ENCODE measurements at regions not wholly inside any gene's neighbourhood (a gene's known extent, or its start where the extent isn't known, plus 50 kb on each side); places are given as distances from the start of the nearest gene placed in this dataset.

GRCh38 chr5:62011089-62011664, 294.8 kb upstream of the KIF2A start:
- Histone ChIP-seq H4K91ac (replicated peaks; ENCODE audit: insufficient read length, low read length) (no peak overlapping the region), H3K18ac (ENCODE audit: extremely low read depth, low read length) (no peak overlapping the region), H2BK12ac (ENCODE audit: low read depth, low read length) (no peak overlapping the region), H2BK5ac (ENCODE audit: low read depth, low read length) (no peak overlapping the region), H4K20me1 (replicated peaks in 1 of 2; ENCODE audit: control insufficient read depth in 1 of 2, insufficient read depth in 2 of 2, low read length in 2 of 2) (no peaks in the 10 kb centered on the region), H3K27ac (ENCODE audit: low read depth, low read length) (no peak overlapping the region), H3K14ac (ENCODE audit: insufficient read length) (no peak overlapping the region), H4K5ac (ENCODE audit: insufficient read length, low read depth, low read length) (no peak overlapping the region), H4K8ac (ENCODE audit: extremely low read depth, insufficient read depth, low read length) (no peak overlapping the region), H3K23ac (ENCODE audit: insufficient read length) (no peak overlapping the region), H3K79me1 (ENCODE audit: low read depth, low read length) (no peaks in the 10 kb centered on the region), H3K27me3 (replicated peaks in 1 of 4; ENCODE audit: control insufficient read depth in 3 of 4, extremely low read depth in 1 of 4, insufficient read depth in 3 of 4, low read length in 3 of 4) (peaks cover 0 to 2% (median 0%) of the 10 kb centered on the region in 4 experiments; a peak in 2 of 7 replicates), H3K4me2 (ENCODE audit: insufficient read depth in 1 of 2, low read depth in 2 of 2, low read length in 2 of 2) (no peak overlapping the region), H3K79me2 (ENCODE audit: control insufficient read depth in 1 of 2, insufficient read depth in 2 of 2, low read length in 2 of 2) (no peaks in the 10 kb centered on the region), H3K23me2 (ENCODE audit: low read depth, low read length) (no peaks in the 10 kb centered on the region), H3K56ac (replicated peaks; ENCODE audit: insufficient read length, low read depth, low read length) (no peak overlapping the region), H3K4ac (replicated peaks; ENCODE audit: insufficient read length, low read depth, low read length) (no peak overlapping the region), H2BK15ac (ENCODE audit: low read length) (no peak overlapping the region), H3K9me3 (ENCODE audit: insufficient read depth in 2 of 2, low read depth in 1 of 2, low read length in 1 of 2) (no peaks in the 10 kb centered on the region), H3K4me1 (replicated peaks in 1 of 4; ENCODE audit: control insufficient read depth in 3 of 4, insufficient read depth in 4 of 4, low read length in 3 of 4) (peaks cover 0 to 2% (median 1%) of the 10 kb centered on the region in 4 experiments; a peak in 4 of 7 replicates), H3K4me3 (ENCODE audit: extremely low read depth in 1 of 4, insufficient read depth in 2 of 4, low read depth in 3 of 4, low read length in 4 of 4) (no peak overlapping the region), H2AK5ac (ENCODE audit: low read depth, low read length) (no peak overlapping the region), H3K36me3 (ENCODE audit: control insufficient read depth in 2 of 4, insufficient read depth in 4 of 4, low read length in 3 of 4) (no peaks in the 10 kb centered on the region), H2AFZ (ENCODE audit: low read length) (0 out of 2 replicates have a peak overlapping the region, but pooled peaks have one; percentile 4), H3K9ac (replicated peaks in 1 of 4; ENCODE audit: extremely low read depth in 1 of 4, low read depth in 3 of 4, low read length in 3 of 4) (no peak overlapping the region), H2BK120ac (replicated peaks; ENCODE audit: low read depth, low read length) (no peak overlapping the region), H2BK20ac (ENCODE audit: low read length) (no peak overlapping the region)
- ChIA-PET POLR2A (ENCODE audit: partially characterized antibody) (no interaction called here), CTCF (ENCODE audit: partially characterized antibody) (interaction anchor here (0.6 to 0.8 kb wide), 2 partner anchors 13 to 67 kb away, joined by 3 read pairs; no protein-coding TSS in a partner anchor)
- FAIRE-seq, result no peak
- WGBS, 2 experiments (ENCODE audit: extremely low coverage in 1 of 2, insufficient coverage in 1 of 2, insufficient read length in 1 of 2, insufficient replicate concordance in 2 of 2, low coverage in 1 of 2, low lambda C conversion rate in 2 of 2, missing lambda C conversion rate in 1 of 2), result 81% methylated on average over 5 of the region's 5 CpGs; no CpG with 5 or more reads in 1 of the 2 experiments
- no peak for DNase-seq (ENCODE audit: low read depth in 1 of 2, low spot score in 2 of 2)
- TF ChIP-seq BRCA1 (IDR thresholded peaks at IDR 0.05; ENCODE audit: low read depth, low read length), result no peak
- TF ChIP-seq SRF (IDR thresholded peaks at IDR 0.05; ENCODE audit: low read depth, low read length), result no peak
- TF ChIP-seq CHD1 (IDR thresholded peaks at IDR 0.05; ENCODE audit: low read depth, low read length), result no peak
- TF ChIP-seq TEAD4 (IDR thresholded peaks at IDR 0.05; ENCODE audit: low read depth, low read length), result no peak
- TF ChIP-seq EZH2 (IDR thresholded peaks at IDR 0.05; ENCODE audit: low read depth, low read length, severe bottlenecking), result no peak
- TF ChIP-seq SP1 (IDR thresholded peaks at IDR 0.05; ENCODE audit: low read depth, low read length), result no peak
- TF ChIP-seq HDAC2 (IDR thresholded peaks at IDR 0.05; ENCODE audit: borderline replicate concordance in 1 of 2, low read depth in 2 of 2, low read length in 2 of 2), result no peak
- TF ChIP-seq JUND (IDR thresholded peaks at IDR 0.05; ENCODE audit: low read length), result no peak
- TF ChIP-seq JUN (IDR thresholded peaks at IDR 0.05; ENCODE audit: low read depth, low read length), result no peak
- TF ChIP-seq KDM4A (IDR thresholded peaks at IDR 0.05; ENCODE audit: low read depth, low read length, severe bottlenecking), result no peak
- no peak for TF ChIP-seq CTCF (IDR thresholded peaks at IDR 0.05; ENCODE audit: control extremely low read depth in 1 of 3, insufficient read depth in 1 of 3, low read depth in 1 of 3, low read length in 3 of 3)
